ENCODE measurements at regions not wholly inside any gene's neighbourhood (a gene's known extent, or its start where the extent isn't known, plus 50 kb on each side); places are given as distances from the start of the nearest gene placed in this dataset.

DNA sequence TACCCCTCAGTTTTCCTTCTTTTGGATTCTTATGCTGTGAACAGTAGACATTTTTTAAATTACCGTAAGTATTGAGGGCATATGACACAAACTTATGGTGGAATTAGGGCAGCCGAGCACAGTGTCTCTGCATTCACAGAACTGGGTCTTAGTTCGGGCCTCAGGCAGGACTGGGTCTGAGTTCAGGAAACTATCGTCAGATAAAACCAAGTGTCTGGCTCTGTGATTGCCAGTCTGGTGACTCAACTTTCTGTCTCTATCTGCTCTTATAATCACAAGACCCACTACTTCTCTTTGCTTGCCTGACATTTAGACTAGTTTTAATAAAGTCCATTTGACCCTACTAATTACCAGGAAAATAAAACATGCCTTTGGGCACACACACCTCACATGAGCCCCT is 146.2 kb downstream of the LMLN start:
- no peaks in the 10 kb centered on the region for H3K9me3 ChIP-seq (ENCODE audit: low read length)
- H3F3A ChIP-seq (ENCODE audit: insufficient read depth, low read length, poor library complexity, severe bottlenecking), result no peaks in the 10 kb centered on the region
- H2AFZ ChIP-seq (ENCODE audit: low read depth, low read length), result no peak overlapping the region
- H3K9me2 ChIP-seq (ENCODE audit: insufficient read depth, low read length), result no peaks in the 10 kb centered on the region
- no peaks in the 10 kb centered on the region for H3K36me3 ChIP-seq (ENCODE audit: insufficient read depth, low read length)
- no peak overlapping the region for H3K9ac ChIP-seq (ENCODE audit: low read length)
- no peaks in the 10 kb centered on the region for H4K20me1 ChIP-seq (ENCODE audit: insufficient read depth)
- H3K27ac ChIP-seq (ENCODE audit: low read length), result no peak overlapping the region
- no peak overlapping the region for H3K4me2 ChIP-seq (ENCODE audit: low read length)
- H3K79me2 ChIP-seq (replicated peaks; ENCODE audit: insufficient read depth, low read length), result no peaks in the 10 kb centered on the region
- H3K27me3 ChIP-seq (ENCODE audit: insufficient read depth, low read depth, low read length), result no peaks in the 10 kb centered on the region
- no peak overlapping the region for H3K4me3 ChIP-seq (ENCODE audit: low read length)
- no peak for TF ChIP-seq EP300 (conservative IDR thresholded peaks at IDR 0.05; ENCODE audit: poor library complexity, severe bottlenecking)
- TF ChIP-seq POLR2AphosphoS5 (IDR thresholded peaks at IDR 0.05), result no peak
- TF ChIP-seq, protein P1, sequence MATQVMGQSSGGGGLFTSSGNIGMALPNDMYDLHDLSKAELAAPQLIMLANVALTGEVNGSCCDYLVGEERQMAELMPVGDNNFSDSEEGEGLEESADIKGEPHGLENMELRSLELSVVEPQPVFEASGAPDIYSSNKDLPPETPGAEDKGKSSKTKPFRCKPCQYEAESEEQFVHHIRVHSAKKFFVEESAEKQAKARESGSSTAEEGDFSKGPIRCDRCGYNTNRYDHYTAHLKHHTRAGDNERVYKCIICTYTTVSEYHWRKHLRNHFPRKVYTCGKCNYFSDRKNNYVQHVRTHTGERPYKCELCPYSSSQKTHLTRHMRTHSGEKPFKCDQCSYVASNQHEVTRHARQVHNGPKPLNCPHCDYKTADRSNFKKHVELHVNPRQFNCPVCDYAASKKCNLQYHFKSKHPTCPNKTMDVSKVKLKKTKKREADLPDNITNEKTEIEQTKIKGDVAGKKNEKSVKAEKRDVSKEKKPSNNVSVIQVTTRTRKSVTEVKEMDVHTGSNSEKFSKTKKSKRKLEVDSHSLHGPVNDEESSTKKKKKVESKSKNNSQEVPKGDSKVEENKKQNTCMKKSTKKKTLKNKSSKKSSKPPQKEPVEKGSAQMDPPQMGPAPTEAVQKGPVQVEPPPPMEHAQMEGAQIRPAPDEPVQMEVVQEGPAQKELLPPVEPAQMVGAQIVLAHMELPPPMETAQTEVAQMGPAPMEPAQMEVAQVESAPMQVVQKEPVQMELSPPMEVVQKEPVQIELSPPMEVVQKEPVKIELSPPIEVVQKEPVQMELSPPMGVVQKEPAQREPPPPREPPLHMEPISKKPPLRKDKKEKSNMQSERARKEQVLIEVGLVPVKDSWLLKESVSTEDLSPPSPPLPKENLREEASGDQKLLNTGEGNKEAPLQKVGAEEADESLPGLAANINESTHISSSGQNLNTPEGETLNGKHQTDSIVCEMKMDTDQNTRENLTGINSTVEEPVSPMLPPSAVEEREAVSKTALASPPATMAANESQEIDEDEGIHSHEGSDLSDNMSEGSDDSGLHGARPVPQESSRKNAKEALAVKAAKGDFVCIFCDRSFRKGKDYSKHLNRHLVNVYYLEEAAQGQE (IDR thresholded peaks at IDR 0.05; ENCODE audit: borderline replicate concordance), result no peak
- no peak for TF ChIP-seq EZH2 (IDR thresholded peaks at IDR 0.05; ENCODE audit: borderline replicate concordance, insufficient read depth, low read length, poor library complexity, severe bottlenecking)
- no peak for TF ChIP-seq MXI1 (conservative IDR thresholded peaks at IDR 0.05; ENCODE audit: poor library complexity, severe bottlenecking)
- TF ChIP-seq, protein P2, sequence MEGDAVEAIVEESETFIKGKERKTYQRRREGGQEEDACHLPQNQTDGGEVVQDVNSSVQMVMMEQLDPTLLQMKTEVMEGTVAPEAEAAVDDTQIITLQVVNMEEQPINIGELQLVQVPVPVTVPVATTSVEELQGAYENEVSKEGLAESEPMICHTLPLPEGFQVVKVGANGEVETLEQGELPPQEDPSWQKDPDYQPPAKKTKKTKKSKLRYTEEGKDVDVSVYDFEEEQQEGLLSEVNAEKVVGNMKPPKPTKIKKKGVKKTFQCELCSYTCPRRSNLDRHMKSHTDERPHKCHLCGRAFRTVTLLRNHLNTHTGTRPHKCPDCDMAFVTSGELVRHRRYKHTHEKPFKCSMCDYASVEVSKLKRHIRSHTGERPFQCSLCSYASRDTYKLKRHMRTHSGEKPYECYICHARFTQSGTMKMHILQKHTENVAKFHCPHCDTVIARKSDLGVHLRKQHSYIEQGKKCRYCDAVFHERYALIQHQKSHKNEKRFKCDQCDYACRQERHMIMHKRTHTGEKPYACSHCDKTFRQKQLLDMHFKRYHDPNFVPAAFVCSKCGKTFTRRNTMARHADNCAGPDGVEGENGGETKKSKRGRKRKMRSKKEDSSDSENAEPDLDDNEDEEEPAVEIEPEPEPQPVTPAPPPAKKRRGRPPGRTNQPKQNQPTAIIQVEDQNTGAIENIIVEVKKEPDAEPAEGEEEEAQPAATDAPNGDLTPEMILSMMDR (IDR thresholded peaks at IDR 0.05; ENCODE audit: poor library complexity, severe bottlenecking), result no peak
- TF ChIP-seq RAD21 (conservative IDR thresholded peaks at IDR 0.05), result no peak
- TF ChIP-seq SMC3 (conservative IDR thresholded peaks at IDR 0.05; ENCODE audit: poor library complexity), result no peak
- TF ChIP-seq TAF1 (IDR thresholded peaks at IDR 0.05; ENCODE audit: low read depth), result no peak

DNA sequence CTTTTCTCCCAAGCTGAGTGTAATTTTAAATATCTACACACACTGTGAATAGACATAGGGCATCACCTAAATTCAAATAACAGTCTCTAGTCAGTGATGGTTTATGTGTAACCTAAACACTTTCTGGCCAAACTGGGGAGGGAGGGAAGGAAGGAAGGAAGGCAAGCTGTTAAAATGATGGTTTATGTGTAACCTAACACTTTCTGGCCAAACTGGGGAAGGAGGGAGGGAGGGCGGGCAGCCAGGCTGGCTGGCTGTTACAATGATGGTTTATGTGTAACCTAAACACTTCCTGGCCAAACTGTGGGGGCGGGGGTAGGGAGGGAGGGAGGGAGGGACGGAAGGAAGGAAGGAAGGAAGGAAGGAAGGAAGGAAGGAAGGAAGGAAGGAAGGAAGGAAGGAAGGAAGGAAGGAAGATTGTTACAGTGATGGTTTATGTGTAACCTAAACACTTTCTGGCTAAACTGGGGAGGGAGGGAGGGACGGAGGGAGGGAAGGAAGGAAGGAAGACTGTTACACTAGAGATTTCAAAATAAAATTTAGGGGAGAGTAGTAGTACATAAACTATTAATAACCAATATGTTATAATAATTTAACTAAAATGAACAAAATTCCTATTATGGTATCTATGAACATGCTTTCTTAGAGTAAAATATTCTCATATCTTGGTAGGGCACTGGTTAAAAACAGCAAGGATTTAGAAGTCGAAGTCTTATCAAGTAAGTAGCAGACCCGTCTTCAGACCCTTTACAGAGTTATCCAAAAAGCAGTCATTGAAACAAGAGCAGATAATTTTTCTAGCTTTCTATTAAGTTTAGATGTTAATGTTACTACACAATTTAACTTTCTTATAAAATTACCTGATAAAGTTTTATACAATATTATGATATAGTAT is 148.1 kb downstream of the LMLN start:
- Histone ChIP-seq H3K27ac (ENCODE audit: low read length) (no peak overlapping the region), H3F3A (ENCODE audit: insufficient read depth, low read length, poor library complexity, severe bottlenecking) (no peaks in the 10 kb centered on the region), H3K27me3 (ENCODE audit: insufficient read depth, low read depth, low read length) (peaks cover 13% of the 10 kb centered on the region), H2AFZ (ENCODE audit: low read depth, low read length) (no peak overlapping the region), H3K4me3 (ENCODE audit: low read length) (no peak overlapping the region), H3K79me2 (replicated peaks; ENCODE audit: insufficient read depth, low read length) (no peaks in the 10 kb centered on the region), H3K9ac (ENCODE audit: low read length) (no peak overlapping the region), H3K9me3 (ENCODE audit: low read length) (no peaks in the 10 kb centered on the region), H3K9me2 (ENCODE audit: insufficient read depth, low read length) (no peaks in the 10 kb centered on the region), H4K20me1 (ENCODE audit: insufficient read depth) (no peaks in the 10 kb centered on the region), H3K4me2 (ENCODE audit: low read length) (no peak overlapping the region), H3K36me3 (ENCODE audit: insufficient read depth, low read length) (no peaks in the 10 kb centered on the region)
- no peak for TF ChIP-seq SMC3 (conservative IDR thresholded peaks at IDR 0.05; ENCODE audit: poor library complexity)
- TF ChIP-seq, protein P1 (IDR thresholded peaks at IDR 0.05; ENCODE audit: borderline replicate concordance), result no peak
- TF ChIP-seq, protein P2 (IDR thresholded peaks at IDR 0.05; ENCODE audit: poor library complexity, severe bottlenecking), result no peak

Data from neural cell (in vitro differentiated cells).